HG03103 (cell line): ENCODE measurements at regions not wholly inside any gene's neighbourhood (a gene's known extent, or its start where the extent isn't known, plus 50 kb on each side); places are given as distances from the start of the nearest gene placed in this dataset.

Experiments used
- ATAC-seq: cut with Tn5 transposase; IDR thresholded peaks from one replicate; pipeline ENCODE4 v1.9.1; 2021; ENCODE audit warnings: low read depth; ENCODE audit not compliant: unreplicated experiment

DNA sequence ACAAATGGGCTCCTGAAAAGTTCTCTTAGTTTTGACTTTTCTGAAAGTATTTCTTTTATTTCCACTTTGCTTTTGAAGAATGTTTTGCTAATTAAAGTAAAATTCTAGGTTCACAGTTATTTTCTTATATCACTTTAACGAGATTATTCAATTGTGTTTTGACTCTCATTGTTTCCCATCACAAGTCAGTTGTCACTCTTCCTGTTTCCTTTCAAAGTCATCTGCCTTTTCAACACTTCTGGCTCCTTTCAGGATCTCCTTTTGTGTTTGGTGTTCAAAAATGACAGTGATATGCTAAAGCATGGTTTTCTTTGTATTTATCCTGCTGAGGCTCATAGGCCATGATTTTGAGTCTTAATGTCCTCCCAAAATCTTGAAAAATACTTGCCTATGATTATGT is 235.4 kb upstream of the TAS2R1 start:
- no peak for ATAC-seq

DNA sequence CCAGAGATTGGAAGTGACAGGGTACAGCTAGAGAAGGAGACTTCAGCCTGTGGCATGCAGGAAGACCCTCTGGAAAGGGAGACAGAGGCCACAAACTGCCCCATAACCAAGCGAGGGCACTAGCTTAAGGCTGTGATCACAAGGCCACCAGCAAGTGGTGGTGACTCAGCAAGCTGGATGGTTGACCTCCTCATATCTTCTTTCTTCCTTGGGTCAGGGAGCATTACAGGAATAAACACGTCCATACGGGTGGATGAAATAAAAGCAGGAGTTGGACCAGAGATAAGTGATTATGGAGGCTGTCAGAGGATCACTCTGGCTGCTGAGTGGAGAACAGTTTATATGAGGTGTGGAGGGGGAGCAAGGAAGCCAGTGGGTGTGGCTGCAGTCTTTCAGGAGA is 234.6 kb upstream of the TAS2R1 start:
- no peak for ATAC-seq

DNA sequence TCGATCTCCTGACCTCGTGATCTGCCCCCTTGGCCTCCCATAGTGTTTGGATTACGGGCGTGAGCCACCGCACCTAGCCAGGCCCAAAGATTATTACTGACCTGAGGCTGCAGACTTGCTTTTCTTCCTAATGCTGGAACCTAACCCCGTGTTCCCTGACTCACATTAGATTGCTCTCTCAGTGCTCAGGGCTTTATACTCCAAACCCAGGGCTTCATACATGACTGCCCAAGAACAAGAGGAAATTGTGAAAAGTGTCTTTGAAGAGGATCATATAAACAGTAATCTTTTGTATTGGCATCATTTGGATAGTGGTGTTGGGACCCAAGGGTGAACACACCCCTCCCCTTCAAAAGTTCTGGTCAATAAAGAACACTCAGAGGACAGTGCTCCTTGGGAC is 233.3 kb upstream of the TAS2R1 start:
- ATAC-seq = no peak

DNA sequence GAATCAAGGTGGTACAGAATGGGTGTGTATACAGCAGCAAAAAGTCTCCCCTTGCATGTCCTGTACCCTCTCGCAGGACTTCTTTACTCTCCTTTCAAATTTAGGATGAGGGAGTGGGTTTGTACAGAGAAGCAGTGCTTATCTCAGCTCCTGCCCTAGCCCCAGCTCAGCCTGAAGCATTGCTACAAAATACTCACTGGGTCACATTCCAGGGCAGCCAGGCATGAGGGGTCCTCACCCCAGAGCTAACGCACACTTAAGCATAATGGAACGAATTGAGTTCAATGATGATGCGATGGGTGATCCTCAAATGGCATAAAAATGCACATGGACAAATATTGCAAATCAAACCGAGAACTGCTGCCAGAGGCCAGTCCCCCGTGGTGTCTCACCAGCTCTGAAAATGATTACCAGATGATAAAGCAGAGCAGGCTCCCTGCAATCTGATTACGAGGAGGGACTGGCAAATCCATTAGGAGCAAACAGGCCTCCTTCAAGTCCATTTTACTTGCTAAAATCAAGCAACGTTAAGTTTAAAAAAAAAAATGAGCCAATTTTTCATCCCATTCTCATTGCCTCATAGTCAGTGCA is 231.6 kb upstream of the TAS2R1 start:
- no peak for ATAC-seq

DNA sequence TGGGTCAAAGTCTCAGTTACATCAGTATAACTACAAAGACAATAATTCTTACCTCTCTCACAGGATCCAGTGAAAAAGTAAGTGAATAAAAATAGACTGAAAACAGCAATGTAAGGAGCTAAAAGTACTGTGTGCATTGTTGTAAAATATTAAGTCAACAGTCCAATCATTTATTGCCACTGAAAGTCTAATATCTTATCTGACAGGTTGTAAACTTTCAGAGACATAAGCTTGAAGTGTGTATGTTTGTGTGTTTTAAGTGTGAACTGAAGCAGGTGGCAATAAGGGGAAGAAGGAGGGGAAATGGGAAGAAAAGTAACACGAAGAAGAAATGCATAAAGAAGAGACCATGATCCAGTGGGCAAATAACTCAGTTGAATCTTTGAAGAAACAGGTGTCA is 229.7 kb upstream of the TAS2R1 start:
- ATAC-seq = no peak

DNA sequence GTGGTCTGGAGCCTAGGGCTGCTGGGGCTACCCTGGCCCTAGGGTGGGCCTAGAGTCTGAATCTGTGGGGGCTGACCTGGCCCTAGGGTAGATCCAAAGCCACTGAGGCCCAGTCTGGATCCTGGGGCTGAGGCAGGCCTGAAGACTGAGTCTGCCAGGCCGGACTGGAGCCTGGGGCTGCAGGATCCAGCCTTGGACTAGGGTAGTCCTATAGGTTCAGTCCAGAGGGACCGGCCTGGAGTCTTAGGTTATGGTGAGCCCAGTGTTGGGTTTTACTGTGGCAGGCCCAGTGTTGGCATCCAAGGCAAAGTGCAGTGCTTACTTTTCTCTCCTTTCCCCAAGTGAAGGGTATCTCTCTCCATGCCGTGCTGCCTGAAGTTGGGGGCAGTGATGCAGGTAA is 227.9 kb upstream of the TAS2R1 start:
- no peak for ATAC-seq

DNA sequence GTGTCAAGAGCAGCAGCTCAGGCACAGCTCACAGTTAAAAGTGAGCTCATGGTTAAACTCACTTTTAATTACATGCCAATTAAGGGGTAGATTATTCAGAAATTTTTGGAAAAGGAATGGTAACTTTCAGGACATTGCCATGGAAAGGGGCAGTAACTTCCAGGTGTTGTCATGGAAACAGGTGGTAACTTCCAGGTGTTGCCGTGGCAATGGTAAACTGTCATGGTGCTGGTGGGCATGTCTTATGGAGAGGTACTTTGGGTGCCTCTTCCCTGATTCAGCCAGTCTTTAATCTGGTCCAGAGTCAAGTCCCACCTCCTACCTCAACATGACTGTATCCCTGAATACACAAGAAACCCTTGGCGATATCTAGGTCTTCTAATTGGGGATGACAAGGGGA is 223.2 kb upstream of the TAS2R1 start:
- ATAC-seq = no peak

DNA sequence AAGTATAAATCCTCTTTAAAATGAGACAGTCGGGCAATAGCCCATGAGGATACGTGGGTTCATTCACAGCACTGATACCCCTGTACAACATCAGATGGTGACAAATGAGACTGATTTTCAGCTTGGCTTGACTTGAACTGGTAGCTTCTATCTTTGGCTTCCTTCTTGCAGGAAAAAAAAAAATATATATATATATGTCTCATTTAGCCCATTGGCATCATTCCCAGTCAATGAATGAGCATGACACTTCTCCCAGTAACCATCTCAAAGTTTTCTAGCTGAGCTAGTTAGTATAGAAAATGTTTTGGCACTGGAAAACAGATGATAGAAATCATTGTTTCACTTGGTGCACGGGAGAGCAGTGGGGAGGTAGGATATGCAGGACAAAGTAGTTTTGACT is 222.5 kb upstream of the TAS2R1 start:
- no peak for ATAC-seq

DNA sequence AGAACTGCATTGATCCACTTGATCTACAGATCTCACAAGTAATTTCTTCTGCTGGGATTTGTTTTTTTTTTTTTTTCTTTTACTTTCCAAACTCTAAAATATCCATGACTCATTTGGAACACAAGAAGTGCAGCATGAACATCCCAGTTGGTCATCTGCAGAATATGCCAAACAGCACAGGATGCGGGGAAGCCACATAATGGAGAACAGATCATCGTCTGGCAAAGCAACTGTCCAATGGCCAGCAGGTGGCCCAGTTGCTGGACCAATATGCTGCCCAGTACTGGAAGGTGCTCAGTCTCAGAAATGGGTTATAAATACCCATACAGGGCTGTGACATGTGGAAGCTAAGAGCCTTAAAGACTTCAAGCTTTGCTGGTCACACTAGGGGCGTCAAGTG is 221.3 kb upstream of the TAS2R1 start:
- ATAC-seq = no peak

DNA sequence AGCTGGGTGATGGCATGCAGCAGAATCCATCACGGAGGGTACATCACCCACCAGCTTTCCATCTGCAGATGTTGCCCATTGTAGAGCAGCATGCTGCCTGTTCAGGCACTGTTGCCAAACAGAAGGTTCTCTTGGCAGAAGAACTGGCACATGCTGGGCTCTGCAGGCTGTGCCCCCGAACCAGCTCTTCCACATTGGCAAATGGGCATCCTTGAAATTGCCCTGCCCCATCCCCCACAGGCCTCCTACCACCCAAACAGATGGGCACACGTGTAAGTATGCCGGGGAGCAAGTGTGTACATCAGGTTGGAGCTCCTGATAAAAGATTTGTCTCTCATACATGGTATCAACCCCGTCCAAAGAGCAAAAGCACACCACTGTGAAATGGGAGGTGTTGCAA is 220.3 kb upstream of the TAS2R1 start:
- no peak for ATAC-seq

DNA sequence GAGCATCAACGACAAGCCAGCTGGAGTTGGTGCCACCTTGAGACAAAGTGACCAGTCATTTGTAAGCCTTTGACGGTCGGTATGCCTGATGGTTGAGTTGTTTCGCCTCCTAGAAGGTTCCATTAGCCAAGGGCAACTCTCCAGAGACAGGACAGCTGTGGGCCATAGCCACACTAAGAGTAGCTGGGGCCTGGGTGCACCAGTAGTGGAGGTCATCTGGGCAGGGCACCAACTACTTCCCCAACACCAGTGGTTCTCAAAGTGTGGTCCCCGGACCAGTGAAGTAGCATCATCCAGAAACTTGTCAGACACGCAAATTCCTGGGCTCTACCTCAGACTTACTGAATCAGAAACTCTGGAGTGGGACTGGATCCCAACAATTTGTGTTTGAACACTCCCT is 217.5 kb upstream of the TAS2R1 start:
- no peak for ATAC-seq

DNA sequence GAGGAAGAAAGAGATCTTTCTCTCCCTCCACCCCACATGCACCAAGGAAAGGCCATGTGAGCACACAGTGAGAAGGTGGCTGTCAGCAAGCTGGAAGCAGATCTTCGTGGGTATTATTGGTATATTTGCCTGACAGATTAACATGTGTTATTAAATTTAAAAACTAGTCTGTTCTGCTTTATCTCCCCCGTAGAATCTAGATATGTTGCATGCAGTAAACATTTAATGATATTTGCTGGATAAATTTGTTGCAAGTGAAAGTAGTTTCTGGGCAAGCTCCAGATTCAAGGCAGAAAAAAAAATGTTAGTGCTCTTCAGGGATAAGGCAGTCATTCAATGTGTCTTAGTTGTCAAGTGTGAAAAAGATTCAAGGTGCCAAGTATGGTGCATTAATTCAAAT is 215.0 kb upstream of the TAS2R1 start:
- no peak for ATAC-seq

DNA sequence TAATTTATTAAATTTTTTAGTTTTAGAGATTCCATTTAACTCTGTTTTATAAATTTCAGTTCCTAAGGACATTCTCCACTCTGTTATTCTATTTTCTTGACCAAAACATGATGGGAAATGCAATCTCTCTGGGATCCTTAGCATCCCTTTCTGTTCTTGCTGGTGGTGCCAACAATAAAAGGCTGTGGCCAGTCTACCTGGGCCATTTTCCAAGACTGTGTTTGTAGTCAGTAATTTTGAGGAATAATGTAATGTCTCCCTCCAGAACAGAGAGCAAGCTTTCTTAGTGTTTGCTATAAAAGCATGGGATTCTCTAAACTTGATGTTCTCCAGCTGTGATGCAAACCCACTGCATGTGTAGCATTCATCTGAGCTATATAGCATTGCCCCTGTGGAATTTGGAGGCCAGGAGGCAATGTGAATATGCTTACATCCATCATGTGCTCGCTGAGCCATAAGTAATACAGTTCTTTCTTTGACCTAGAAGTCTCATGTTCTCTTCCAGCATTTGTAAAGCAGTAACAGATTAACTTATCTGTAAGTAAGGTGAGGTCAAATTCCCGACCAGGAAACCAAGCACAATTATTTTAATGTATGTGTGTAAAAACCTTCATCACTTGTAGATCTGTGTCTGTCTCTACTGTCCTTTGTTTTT is 211.5 kb upstream of the TAS2R1 start:
- no peak for ATAC-seq

DNA sequence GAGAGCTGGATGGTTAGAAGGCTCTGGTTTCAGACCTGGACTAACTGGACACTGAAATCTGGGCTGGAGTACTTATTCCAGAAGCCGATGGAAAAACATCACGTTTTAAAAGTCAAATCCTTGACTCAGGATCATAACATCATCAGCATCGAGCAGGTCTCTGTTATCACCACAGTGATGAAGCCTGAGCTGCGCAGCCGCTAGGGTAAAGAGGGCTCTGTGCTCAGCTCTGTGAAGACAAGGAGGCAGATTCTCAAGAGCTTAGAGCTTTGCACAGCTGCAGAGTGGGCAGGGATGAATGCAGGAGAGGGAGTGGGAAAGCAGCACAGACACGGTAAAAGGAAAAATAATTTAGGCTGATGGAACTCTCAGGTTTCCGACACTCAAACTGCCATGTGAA is 208.8 kb upstream of the TAS2R1 start:
- no peak for ATAC-seq

DNA sequence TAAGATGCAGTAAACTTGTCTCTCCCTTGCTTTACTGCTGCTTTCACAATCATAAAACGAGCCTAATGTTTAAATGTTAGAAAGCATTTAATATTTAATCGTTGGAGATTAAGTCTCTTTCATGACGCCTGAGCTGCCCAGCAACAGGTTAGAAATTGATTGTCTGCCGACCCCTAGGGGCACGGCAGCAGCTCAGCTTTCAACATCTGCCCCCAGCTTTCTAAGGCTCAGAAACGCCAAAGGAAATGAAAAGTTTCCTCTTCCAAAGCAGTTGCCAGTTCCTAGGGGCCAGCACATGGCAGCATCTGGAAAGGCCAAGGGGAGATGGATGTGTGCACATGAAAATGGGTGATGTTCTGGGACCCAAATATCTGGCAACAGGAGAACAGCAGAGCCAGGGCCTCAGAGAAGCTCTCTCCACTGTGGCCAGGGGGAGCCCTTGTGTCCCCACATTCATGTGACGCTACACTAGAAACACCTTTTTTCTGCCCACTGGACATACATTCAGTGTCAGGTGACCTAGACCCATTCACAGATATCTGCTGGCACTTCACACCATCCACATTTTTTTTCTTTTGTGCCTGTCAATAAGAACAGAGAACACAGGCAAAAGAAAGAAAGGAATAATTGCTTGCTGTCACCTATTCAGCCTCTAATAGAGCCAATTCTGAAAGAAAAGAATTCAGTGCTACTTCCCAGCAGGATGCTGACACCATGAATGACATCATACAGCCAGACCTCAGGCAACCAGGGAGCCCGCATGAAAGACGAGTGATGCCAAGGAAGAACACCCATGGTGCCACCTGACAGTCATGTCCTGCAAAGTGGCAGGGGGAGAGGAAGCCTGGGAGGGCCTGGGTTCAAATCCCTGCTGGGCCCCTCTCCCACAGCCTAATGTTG is 205.0 kb upstream of the TAS2R1 start:
- no peak for ATAC-seq

DNA sequence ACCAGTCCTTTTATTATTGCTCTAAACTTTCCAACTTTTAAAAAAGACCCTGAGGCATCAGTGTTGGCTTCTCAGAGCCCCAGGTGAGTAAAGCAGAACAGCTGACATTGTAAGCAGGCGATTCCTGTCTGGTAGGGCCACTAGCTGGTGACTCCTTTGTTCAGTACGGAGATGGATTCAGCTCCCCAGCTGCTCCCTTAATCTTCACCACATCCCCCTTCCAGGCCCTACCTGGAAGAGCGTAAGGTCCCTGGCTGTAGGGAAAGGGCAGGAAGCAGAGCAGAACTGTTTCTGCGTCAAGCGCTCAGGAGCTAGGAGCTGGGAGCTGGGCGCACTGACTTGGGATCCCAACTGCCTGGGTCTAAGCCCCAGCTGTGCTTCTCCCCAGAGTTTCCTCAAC is 203.7 kb upstream of the TAS2R1 start:
- ATAC-seq = no peak

DNA sequence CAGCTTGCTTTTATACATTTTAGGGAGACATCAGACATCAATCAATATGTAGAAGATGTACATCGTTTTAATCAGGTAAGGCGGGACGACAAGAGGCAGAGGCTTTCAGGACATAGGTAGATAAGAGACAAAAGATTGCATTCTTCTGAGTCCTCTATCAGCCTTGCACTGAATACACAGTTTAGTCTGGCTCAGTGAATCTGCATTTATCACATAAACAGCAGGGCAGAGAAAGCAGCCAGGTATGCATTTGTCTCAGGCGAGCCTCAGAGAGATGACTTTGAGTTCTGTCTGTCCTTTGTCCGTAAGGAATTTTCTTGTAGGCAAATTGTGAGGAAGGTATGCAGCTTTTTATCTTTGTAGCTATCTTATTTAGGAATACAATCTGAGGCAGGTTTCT is 202.8 kb upstream of the TAS2R1 start:
- no peak for ATAC-seq

DNA sequence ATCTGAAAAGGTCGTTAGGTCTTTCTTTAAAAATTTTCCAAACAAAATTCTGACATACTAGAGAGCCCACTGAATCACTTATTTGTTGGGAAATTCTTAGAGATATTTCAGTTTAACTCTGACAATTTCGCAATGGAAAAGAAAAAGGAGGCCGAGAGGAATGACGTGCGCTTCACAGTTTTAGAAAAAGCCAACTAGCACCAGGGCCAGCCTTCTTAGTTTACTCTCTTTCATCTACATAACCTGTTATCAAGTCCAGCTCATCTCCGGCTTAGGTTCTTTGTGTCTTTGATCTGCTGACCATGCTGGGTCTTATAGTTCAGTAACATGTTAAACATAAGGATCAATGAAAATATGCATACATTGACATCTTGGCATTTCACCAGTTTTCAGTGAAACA is 201.7 kb upstream of the TAS2R1 start:
- ATAC-seq = no peak

DNA sequence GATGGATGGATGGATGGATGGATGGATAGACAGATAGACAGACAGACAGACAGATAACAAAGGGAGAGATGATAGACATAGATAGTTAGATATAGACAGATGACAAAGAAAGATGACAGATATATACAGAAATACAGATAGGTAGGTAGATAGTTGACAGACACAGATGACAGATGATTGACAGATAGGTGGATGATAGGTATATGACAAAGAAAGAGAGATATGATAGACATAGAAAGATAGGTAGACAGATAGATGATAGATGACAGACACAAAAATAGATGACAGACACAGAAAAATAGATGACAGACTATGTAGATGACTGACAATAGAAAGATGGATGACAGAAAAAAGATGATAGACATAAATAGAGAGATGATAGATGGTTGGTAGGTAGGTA is 200.0 kb upstream of the TAS2R1 start:
- no peak for ATAC-seq

DNA sequence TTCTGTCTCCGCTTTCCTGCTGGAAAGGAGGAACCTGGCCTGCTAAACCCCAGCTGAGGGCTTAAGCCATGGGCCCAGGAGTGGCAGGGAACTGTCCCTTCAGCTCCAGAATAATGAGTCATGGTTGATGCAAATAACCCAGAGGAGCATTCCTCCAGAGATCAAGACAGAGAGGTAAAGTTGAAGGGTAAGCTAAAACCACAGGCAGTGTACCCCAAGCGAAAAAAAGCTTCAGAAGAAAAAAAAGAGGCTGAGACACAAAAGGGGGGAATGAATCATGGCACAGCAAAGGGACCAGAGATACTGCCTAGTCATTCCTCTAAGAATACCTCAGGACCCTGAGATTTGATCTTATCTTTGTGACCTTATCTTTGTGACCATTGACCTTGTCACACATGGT is 199.5 kb upstream of the TAS2R1 start:
- ATAC-seq = no peak

DNA sequence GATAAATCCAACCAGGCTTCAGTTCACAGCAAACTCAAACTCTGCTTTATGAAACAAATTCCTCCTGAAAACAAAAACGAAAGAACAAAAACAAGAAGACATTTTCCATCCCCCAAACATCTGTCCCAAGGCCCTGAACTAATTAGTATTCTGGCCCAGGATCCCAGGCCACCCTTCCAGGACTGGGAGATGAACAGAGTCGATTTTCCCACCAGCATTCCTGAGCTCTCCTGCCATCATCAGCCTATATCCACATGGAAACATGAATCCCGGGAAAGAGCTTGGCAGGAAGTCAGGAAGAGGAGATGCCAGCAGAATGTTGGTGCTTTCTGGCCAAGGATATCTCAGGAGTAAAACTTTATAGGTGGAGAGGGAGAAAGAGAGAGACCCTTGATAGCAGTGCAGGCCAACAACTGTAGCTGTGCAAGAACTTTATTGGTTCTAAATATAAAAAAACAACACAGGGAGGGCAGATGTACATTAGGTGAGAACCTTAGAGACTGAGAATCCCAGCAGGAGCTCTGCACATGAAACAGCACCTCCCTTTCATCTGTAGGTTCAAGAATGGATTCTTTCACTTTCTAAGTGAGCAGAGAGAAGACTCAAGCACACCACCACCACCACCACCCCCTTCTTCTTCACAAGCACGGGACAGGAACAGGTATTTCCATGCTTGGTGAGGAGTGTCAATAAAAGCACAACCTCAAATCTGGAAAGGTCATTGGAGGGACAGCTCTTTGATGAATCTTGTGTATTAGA is 190.7 kb upstream of the TAS2R1 start:
- ATAC-seq = no peak
